HepG2 (cell line): ENCODE measurements at regions not wholly inside any gene's neighbourhood (a gene's known extent, or its start where the extent isn't known, plus 50 kb on each side); places are given as distances from the start of the nearest gene placed in this dataset.

ENCODE experiments used
- KLF16 ChIP-seq, 2 experiments: sonication (generic) in 1 of 2; formaldehyde crosslinking in 1 of 2; IDR thresholded peaks; 2 replicates each; pipeline versions ENCODE4 v1.6.1 to v1.8.0; 2016 to 2023; ENCODE audit warnings: missing genetic modification reagents in 2 of 2, missing compliant biosample characterization in 1 of 2
- TFDP2 ChIP-seq: sonication (generic); formaldehyde crosslinking; IDR thresholded peaks from 2 replicates; pipeline ENCODE4 v1.4.0; 2020; ENCODE audit warnings: missing genetic modification reagents
- THAP9 ChIP-seq: sonication (generic); formaldehyde crosslinking; IDR thresholded peaks from 2 replicates; pipeline ENCODE4; 2020; ENCODE audit warnings: missing genetic modification reagents, mild to moderate bottlenecking, borderline replicate concordance
- ZNF576 ChIP-seq: sonication (generic); formaldehyde crosslinking; IDR thresholded peaks from 2 replicates; pipeline ENCODE4 v1.4.0; 2020; ENCODE audit warnings: mild to moderate bottlenecking, missing genetic modification reagents
- ZNF704 ChIP-seq: sonication (generic); formaldehyde crosslinking; IDR thresholded peaks from 2 replicates; pipeline ENCODE4 v1.8.1; 2023; ENCODE audit warnings: mild to moderate bottlenecking, inconsistent platforms, moderate library complexity, missing genetic modification reagents, borderline replicate concordance
- ZNF770 ChIP-seq: sonication (generic); formaldehyde crosslinking; IDR thresholded peaks from 2 replicates; pipeline ENCODE4 v1.5.0; 2020; ENCODE audit warnings: mild to moderate bottlenecking, missing genetic modification reagents

- TF ChIP-seq THAP9 (CRISPR knock-in tag) (no peak), TFDP2 (CRISPR knock-in tag) (no peak), ZNF576 (CRISPR knock-in tag) (no peak), KLF16 (CRISPR knock-in tag; IDR thresholded peaks at IDR 0.05) (0 out of 4 replicates have a peak, but pooled peaks of 1 of the 2 experiments have one; percentile 8), ZNF704 (CRISPR knock-in tag) (no peak), ZNF770 (no peak)
- TF ChIP-seq, all 625 proteins: peak for 3
Measured at GRCh38 chr5:40441733-40442132, 238.0 kb upstream of the PTGER4 start (continued).
